HG03457 (cell line): ENCODE measurements at regions not wholly inside any gene's neighbourhood (a gene's known extent, or its start where the extent isn't known, plus 50 kb on each side); places are given as distances from the start of the nearest gene placed in this dataset.

Experiments used
- ATAC-seq: cut with Tn5 transposase; IDR thresholded peaks from one replicate; pipeline ENCODE4 v1.9.1; 2021; ENCODE audit warnings: moderate number of reproducible peaks; ENCODE audit not compliant: unreplicated experiment

GRCh38 chr13:74045583-74045982 is 88.6 kb downstream of the KLF12 start:
- no peak for ATAC-seq

- ATAC-seq, result no peak
Observed at GRCh38 chr13:74043237-74043636, 91.0 kb downstream of the KLF12 start.

GRCh38 chr13:74040200-74040599 is 94.0 kb downstream of the KLF12 start:
- ATAC-seq, result peak; percentile 82

DNA sequence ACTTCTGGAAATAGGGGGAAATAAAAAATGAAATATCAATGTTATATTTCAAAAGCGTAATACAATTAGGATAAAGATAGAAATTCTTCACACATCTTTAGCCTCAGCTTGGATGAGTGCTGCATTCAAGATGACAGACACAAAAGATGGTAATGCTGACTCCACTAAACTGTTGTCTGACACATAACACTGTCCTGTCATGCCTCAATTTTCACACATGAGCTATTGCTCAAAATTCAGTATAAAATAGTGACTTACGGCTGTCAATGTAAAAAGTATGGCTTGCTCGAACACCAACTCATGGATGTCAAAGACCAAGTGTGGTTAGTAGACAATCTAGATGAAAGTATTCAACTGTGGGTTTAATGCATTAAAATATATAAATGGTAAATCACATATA is 94.5 kb downstream of the KLF12 start:
- no peak for ATAC-seq

DNA sequence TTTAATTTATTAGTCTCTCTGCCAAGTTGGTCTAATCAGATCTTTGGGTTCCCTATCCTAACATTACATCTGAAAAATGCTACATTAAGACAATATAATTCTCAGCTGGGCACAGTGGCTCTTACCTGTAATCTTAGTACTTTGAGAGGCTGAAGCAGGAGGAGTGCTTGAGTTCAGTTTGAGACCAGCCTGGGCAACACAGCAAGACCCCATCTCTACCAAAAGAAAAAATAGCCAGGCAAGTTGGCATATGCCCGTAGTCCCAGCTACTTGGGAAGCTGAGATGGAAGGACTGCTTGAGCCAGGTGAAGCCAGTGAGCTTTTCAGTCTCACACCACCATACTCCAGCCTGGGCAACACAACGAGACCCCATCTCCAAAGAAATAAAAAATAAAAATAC is 95.0 kb downstream of the KLF12 start:
- ATAC-seq, result no peak

DNA sequence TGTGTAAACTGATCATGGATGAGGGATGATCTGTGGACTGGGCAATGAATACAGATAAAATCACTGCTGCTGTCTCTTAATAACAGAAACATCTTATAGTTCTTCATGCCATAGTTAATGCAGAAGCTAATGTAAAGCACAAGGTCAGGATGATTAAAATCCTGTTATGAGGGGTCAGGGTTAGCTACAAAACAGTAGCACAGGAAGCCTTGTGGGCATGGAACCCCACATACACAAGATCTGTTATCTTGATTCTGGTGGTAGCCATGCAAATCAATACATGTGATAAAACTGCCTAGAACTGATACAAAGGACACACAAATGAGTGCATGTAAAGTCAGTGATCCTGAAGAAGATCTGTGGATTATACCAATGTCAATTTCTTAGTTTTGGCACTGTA is 96.4 kb downstream of the KLF12 start:
- no peak for ATAC-seq

DNA sequence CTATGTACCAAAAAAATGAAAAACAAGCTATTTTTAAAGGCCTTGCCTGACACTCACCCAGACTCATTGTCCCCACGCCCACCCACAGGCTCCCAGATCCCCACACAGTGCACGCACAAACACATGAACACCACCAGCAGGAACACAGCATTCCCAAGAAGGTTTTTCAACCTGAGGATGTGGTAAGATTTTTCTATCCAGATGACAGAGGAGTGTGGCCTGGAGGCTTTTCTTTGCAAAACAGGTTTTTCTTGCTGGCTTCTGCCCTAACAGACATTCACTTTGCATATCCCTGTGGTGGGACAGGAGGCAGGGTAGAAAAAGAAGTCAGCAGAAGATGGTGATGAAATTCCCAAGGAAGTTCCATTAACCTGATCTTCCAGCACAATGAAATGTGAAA is 97.8 kb downstream of the KLF12 start:
- ATAC-seq, result no peak

- no peak for ATAC-seq
Observed at GRCh38 chr13:74035896-74036295, 98.3 kb downstream of the KLF12 start.

DNA sequence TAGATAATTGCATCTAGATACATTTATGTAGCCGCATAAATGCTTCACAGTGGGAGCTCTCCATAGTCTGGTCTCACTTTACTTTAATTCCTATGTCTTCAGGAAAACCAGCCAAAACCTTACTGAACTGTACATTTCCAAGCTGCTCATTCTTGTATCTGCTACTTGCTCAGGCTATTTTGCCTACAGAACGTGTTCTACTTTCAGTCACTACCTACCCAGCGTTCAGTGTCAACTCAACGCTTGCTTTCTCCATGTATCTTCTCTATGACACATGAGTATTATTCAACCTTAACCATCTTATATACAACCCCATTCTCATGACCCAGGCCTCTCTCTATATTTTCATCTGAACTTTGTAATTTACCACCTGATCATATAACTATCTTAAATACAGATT is 101.9 kb downstream of the KLF12 start:
- no peak for ATAC-seq

DNA sequence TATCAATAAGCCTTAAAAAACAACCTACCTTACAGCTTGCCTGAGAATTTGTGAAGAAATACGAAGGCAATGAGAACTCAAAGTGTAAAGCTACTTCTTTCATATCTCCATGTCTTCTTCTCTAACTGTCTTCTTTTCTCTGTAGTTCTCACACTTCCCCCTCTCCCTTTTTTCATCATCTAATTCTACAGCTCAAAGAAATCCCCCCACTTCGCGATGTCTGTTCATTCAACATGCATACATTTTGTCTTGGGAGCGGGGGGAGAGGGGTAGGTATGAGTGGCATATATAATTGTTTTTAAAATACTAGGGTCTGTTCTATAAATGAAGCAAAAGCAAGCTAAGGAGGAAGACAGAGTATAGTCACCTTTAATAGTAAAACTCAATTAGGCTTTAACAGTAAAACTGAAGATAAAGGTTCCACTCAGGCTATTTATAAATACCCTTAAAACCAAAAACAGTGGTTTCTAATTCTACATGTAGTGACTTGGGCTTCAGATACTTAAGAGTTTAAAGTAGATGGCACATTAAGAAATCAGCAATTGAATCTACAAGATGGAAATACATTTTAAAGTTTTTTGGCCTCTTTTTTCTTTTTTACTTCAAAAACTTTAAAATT is 106.9 kb downstream of the KLF12 start:
- peak; percentile 27 for ATAC-seq

- ATAC-seq, result peak; percentile 92
Observed at GRCh38 chr13:74026753-74027152, 107.5 kb downstream of the KLF12 start.

GRCh38 chr13:74025369-74025768 is 108.8 kb downstream of the KLF12 start:
- ATAC-seq, result no peak

DNA sequence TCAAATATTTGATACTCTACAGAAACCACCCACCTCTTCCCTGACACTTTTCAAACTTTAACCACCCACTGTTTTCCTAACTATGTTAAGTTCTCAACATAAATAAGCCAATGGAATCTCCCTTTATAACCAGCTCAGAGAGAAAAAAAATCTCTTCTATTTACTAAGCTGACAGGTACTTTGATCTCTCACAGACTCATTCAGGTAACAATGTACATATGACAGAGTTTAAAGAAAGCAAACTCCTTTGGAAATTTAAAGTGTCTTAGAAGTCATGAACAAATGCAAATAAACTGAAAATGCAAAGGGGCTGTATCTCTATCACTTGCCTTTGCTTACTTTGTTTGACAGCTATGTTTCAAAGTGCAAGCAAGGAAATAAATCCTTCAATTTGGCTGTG is 109.3 kb downstream of the KLF12 start:
- ATAC-seq, result no peak

DNA sequence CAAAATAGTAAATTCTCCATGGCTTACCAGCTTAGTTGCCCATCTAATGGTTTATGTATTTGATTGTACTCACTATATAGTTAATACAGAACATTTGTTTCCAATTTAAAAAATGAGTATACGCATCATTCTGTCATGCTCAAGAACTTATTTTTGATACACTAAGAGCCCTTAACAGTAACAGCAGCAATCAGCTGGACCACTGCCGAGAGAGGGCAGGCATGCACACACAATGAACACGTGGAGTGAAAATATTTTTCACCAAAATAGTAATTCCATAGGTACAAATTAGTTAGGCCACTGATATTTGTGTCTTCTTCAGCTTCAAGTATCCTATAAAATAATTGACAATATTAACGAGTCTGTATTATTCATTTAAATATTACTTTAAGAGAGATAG is 109.9 kb downstream of the KLF12 start:
- no peak for ATAC-seq

DNA sequence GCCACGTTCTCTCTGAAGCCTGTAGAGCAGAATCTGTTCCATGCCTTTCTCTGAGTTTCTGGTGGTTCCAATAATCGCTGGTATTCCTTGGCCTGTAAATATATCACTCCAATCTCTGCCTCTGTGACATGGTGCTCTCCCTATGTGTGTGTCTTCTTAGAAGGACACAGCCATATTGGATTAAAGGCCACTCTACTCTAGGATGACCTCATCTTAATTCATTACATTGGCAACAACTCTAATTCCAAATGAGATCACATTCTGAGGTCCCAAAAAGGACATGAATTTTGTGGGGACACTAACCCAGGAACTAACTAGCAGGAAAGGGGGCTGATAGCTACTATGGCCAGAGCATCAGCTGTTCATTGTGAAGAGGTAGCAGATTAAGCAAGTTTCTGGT is 110.7 kb downstream of the KLF12 start:
- no peak for ATAC-seq

- no peak for ATAC-seq
Observed at GRCh38 chr13:74021505-74021904, 112.7 kb downstream of the KLF12 start.

GRCh38 chr13:74018062-74018431 is 116.2 kb downstream of the KLF12 start:
- ATAC-seq, result no peak

GRCh38 chr13:74017301-74018061 is 116.7 kb downstream of the KLF12 start:
- peak; percentile 83 for ATAC-seq

- no peak for ATAC-seq
Observed at GRCh38 chr13:74015137-74015536, 119.1 kb downstream of the KLF12 start.

DNA sequence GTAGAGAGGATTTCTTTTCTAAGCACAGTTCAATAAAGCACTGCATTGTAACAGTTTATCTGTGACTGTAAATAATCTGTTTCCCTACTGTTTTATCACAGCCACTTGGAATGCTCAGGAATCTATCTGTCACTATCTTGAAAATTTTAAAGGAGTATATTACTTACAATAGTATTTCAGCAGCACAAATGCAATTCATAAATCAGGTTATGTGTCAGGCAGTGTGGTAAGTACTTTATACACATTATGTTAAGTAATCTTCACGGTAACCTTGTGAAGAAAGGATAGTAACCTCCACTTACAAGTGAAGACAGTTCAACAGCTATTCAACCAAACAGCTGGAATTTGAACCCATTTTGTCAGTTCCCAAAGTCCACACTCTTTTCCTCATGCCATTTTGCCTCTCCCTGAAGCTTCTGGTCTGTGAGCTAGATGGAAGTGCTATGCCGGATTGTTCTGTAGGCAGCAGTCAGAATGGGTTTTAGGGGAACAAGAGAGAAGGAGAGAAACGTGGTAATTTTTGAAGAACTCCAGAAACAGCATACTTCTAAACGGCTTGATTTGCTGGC is 125.0 kb downstream of the KLF12 start:
- ATAC-seq, result no peak

DNA sequence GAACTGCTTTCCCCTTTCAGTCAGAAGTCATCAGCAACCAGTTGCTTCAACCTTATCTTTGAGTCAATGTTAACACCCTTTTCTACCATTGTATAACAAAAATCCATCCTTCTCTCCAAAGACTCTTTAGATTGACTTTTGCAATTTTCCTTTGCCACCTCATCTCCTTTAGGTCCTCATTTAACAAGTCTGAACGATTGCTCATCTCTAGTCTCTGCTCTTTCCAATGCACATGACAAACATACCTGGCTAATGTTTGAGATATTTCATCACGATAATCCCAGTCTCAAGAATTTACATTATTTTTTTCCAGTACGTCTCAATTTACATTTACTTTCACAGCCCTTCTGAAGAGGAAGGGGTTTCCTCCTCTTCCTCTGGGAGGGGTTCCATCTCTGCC is 127.5 kb downstream of the KLF12 start:
- ATAC-seq, result no peak

- no peak for ATAC-seq
Observed at GRCh38 chr13:74005320-74006157, 128.7 kb downstream of the KLF12 start.
